Mesothelial cell of epicardium (in vitro differentiated cells): ENCODE measurements at regions not wholly inside any gene's neighbourhood (a gene's known extent, or its start where the extent isn't known, plus 50 kb on each side); places are given as distances from the start of the nearest gene placed in this dataset.

ENCODE experiments used
- DNase-seq, 2 experiments: peaks; one replicate each; pipeline ENCODE4 v3.0.0; 2021; ENCODE audit warnings: low spot score in 2 of 2; ENCODE audit not compliant: unreplicated experiment in 2 of 2
- H3K27ac Mint-ChIP-seq: 2 replicates; pipeline ENCODE4 v1.8.0; 2021; ENCODE audit warnings: mixed read lengths
- H3K27me3 Mint-ChIP-seq: 2 replicates; pipeline ENCODE4 v1.8.0; 2021; ENCODE audit warnings: low read depth, mixed read lengths
- H3K36me3 Mint-ChIP-seq: 2 replicates; pipeline ENCODE4 v1.8.0; 2021; ENCODE audit warnings: mixed read lengths
- H3K4me1 Mint-ChIP-seq: 2 replicates; pipeline ENCODE4 v1.8.0; 2021; ENCODE audit warnings: mixed read lengths
- H3K4me3 Mint-ChIP-seq: 2 replicates; pipeline ENCODE4 v1.8.0; 2021; ENCODE audit warnings: mild to moderate bottlenecking, moderate library complexity, mixed read lengths
- H3K9me3 Mint-ChIP-seq: 2 replicates; pipeline ENCODE4 v1.8.0; 2021; ENCODE audit warnings: mixed read lengths
- TF ChIP-seq, protein P1 (sequence below): fragments of 200-600 bp; sonication (generic); IDR thresholded peaks from one replicate; pipeline ENCODE4 v1.5.0; 2021; ENCODE audit warnings: antibody characterized with exemption; ENCODE audit not compliant: unreplicated experiment

GRCh38 chr14:71665781-71666180 is 266.4 kb upstream of the RGS6 start:
- H3K36me3 Mint-ChIP-seq, result peaks cover 5% of the 10 kb centered on the region
- H3K9me3 Mint-ChIP-seq, result no peaks in the 10 kb centered on the region
- no peak overlapping the region for H3K4me3 Mint-ChIP-seq
- H3K27me3 Mint-ChIP-seq, result no peaks in the 10 kb centered on the region
- TF ChIP-seq, protein P1, sequence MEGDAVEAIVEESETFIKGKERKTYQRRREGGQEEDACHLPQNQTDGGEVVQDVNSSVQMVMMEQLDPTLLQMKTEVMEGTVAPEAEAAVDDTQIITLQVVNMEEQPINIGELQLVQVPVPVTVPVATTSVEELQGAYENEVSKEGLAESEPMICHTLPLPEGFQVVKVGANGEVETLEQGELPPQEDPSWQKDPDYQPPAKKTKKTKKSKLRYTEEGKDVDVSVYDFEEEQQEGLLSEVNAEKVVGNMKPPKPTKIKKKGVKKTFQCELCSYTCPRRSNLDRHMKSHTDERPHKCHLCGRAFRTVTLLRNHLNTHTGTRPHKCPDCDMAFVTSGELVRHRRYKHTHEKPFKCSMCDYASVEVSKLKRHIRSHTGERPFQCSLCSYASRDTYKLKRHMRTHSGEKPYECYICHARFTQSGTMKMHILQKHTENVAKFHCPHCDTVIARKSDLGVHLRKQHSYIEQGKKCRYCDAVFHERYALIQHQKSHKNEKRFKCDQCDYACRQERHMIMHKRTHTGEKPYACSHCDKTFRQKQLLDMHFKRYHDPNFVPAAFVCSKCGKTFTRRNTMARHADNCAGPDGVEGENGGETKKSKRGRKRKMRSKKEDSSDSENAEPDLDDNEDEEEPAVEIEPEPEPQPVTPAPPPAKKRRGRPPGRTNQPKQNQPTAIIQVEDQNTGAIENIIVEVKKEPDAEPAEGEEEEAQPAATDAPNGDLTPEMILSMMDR, result no peak
- DNase-seq, result no peak
- H3K4me1 Mint-ChIP-seq, result peaks cover 30% of the 10 kb centered on the region
- no peak overlapping the region for H3K27ac Mint-ChIP-seq

GRCh38 chr14:71666571-71667145 is 265.6 kb upstream of the RGS6 start:
- Mint-ChIP-seq H3K27me3 (no peaks in the 10 kb centered on the region), H3K27ac (no peak overlapping the region), H3K4me1 (peaks cover 29% of the 10 kb centered on the region), H3K9me3 (no peaks in the 10 kb centered on the region), H3K36me3 (peaks cover 9% of the 10 kb centered on the region), H3K4me3 (no peak overlapping the region)
- TF ChIP-seq, protein P1, result no peak
- no peak for DNase-seq

GRCh38 chr14:71668186-71668912 is 263.9 kb upstream of the RGS6 start:
- H3K27ac Mint-ChIP-seq, result peak overlapping the region; percentile 36
- TF ChIP-seq, protein P1, result no peak
- H3K27me3 Mint-ChIP-seq, result no peaks in the 10 kb centered on the region
- H3K36me3 Mint-ChIP-seq, result peaks cover 17% of the 10 kb centered on the region
- peaks cover 30% of the 10 kb centered on the region for H3K4me1 Mint-ChIP-seq
- H3K4me3 Mint-ChIP-seq, result no peak overlapping the region
- H3K9me3 Mint-ChIP-seq, result no peaks in the 10 kb centered on the region
- no peak for DNase-seq

DNA sequence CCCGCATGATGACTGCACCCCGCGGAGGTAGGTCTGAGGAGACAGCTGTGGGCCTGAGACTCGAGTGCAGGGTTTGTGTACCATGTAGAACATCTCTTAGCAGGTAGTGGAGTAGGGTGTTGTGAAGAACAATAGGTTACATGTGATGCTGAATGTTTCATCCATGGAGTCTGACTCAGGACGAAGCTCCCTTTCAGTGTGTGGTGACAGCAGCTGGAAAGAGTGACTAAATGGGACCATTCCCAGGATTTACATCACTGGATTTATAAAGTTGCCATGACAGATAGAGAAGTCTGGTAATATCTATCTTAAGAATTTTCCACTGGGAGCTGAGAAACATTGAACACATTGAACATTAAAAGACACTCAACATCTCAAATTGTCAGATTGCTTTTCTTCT is 259.6 kb upstream of the RGS6 start:
- Mint-ChIP-seq H3K36me3 (peaks cover 30% of the 10 kb centered on the region), H3K4me3 (no peak overlapping the region)
- TF ChIP-seq, protein P1, result no peak

GRCh38 chr14:71675126-71675899 is 256.9 kb upstream of the RGS6 start:
- peaks cover 6% of the 10 kb centered on the region for H3K9me3 Mint-ChIP-seq
- TF ChIP-seq, protein P1, result no peak
- DNase-seq, result no peak
- no peaks in the 10 kb centered on the region for H3K27me3 Mint-ChIP-seq
- no peak overlapping the region for H3K4me3 Mint-ChIP-seq
- peaks cover 9% of the 10 kb centered on the region for H3K4me1 Mint-ChIP-seq
- H3K27ac Mint-ChIP-seq, result no peak overlapping the region
- H3K36me3 Mint-ChIP-seq, result peaks cover 40% of the 10 kb centered on the region

More for the DNA sequence above, 259.6 kb upstream of the RGS6 start:
- Mint-ChIP-seq H3K27me3 (no peaks in the 10 kb centered on the region), H3K4me1 (peaks cover 20% of the 10 kb centered on the region), H3K27ac (no peak overlapping the region), H3K9me3 (peaks cover 3% of the 10 kb centered on the region)
- no peak for DNase-seq
